ENCODE measurements at regions not wholly inside any gene's neighbourhood (a gene's known extent, or its start where the extent isn't known, plus 50 kb on each side); places are given as distances from the start of the nearest gene placed in this dataset.
"Not testable (repeated sequence)": the region's sequence is repeated elsewhere in the genome, so short reads cannot be mapped to it uniquely, and the experiment has no call there.

- no peak for DNase-seq
Observed at GRCh38 chr18:35827275-35827902, 145.1 kb upstream of the RMP24 start.

DNA sequence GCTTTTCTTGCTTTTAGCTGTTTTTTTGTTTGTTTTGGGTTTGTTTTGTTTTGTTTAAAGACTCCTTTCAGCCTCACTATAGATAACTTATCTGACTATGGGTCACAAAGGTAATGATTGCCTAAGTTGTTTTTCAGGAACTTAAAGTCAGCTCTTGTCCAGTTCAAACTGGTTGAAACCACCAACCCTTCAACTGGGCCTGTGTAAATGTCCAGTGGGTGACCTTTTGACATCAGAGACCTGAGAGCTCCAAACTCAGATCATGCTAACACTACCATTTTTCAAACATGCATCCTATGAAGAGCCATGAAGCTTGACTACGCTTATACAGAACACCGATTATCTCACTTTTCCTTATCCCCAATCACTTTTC is 144.6 kb upstream of the RMP24 start:
- no peak for DNase-seq

GRCh38 chr18:35828591-35828990 is 143.9 kb upstream of the RMP24 start:
- no peak for DNase-seq

- DNase-seq: no peak
Observed at GRCh38 chr18:35835366-35835765, 137.1 kb upstream of the RMP24 start.

DNA sequence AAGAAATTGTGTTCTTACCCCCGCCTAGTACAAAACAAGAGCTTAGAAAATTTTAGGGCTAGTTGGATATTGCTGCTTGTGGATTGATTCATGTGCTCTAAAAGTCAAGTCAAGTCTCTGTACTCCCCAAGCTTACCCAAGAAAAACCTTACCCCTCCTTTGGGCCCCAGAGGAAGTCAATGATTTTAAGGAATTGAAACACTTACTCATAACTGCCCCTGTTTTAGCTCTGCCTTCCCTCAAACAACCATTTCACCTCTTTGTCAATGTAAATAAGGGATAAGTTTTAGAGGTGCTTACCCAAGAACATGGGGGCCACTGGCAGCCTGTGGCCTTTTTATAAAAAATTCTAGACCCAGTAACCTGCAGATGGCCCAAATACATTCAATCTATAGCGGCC is 136.6 kb upstream of the RMP24 start:
- DNase-seq: no peak

DNA sequence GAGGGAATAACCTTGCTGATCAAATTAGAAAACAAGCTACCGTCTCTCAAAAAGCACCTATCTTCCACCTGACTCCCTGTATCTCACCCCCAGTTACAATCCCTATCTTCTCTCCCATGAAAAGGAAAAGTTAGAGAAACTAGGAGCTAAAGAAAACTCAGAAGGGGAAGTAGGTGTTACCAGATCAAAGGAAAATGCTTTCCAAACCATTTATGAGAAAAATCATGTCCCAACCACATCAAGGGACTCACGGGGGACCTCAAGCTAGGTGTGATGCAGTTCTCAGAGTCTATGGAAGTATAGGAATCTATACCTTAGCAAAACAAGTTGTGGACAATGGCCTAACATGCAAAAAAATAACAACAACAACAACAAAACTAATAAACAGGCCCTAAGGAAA is 135.5 kb upstream of the RMP24 start:
- DNase-seq: no peak

DNA sequence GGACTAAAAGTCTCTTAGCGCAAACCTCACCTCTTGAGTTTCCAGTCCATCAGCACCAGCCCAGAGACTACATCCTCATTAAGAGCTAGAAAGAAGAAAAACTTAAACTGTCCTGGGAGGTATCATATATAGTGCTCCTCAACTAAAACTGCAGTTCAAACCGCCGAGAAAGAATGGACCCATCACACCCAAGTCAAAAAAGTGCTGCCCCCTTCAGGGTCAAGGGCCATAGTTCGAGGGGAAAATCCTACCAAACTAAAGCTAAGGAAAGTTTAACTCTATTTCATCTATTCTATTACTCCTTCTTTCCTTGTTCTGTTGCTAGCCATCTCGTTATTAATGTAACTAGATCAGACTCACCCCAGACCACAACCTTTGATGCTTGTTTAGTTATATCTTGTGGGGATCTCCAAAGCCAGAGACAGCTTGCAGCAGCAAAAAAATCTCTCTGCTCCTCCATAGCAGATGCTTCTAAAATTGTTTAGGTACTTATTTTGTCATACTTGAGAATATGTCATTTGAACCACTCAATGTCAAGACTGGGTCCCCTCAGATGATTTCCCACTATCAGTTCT is 134.5 kb upstream of the RMP24 start:
- no peak for DNase-seq

DNA sequence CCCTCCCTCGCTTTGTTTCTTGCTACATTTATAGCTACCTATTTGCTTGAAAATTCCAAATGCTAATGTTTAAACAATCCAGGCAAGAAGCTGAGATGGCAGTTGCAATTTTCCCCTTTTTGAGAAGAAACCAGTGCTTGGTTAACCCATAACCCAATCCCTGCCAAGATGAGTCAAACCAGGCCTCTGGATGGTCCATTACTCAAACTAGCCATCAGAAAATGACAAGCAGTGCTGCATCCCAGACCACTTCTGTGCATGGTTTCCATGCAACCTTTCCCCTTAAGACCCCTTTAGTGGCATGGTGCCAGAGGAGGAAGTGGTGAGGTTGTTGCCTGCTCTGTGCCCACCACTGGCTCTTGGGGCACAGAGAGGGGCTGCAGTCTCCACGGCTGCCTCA is 131.2 kb upstream of the RMP24 start:
- no peak for DNase-seq

DNA sequence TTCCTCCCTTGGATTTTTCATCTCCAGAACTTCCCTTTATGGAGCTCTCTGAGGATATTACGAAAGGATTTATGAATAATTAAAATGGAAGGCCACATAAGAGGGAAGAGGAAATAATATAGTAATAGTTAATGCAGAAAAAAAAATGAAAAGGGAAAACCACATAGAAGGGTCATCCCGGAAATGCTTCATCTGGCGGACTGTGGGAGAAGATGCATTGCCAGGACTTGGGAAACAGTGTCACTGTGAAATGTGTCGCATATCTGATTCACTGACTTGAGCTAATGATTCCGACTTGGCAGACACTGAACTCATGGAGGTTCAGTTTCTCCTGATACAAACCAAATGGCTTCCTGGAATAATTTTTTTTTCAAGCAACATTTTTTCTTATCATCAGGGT is 129.9 kb upstream of the RMP24 start:
- DNase-seq: no peak

- DNase-seq: not testable (repeated sequence)
Observed at GRCh38 chr18:35848321-35848720, 124.2 kb upstream of the RMP24 start.

- DNase-seq: not testable (repeated sequence)
Observed at GRCh38 chr18:35849241-35849640, 123.2 kb upstream of the RMP24 start.

DNA sequence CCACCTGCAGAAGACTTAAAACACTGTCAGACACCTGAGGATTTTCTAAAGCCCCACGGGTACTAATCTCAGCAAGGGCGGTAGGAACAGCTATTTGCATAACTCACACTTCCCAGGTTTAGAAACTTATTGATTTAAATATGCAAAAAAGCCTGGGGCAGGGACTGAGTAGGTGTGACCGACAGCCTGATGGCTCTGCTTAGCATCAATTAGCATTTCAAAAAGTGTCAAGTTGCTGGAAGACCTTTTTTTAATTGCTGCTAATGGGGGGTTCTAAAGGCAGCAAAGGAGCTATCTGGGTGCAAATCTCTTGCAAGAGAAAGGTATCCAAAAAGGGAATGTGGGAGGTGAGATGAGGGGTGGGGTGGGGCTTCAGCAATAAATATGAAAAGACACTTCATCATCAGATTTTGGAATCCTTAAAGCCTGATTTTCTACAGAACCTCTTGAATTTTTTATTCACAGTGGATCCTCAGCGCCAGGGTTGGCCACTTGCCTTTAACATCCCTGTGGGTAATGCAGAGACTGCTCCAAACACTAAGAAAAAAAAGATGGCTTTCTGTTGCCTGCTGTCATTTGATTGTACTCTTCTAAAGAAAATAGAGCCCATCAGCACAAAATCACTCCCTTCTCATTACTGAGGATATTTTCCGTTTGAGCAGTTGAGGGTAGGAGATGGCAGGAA is 121.1 kb upstream of the RMP24 start:
- DNase-seq: no peak

GRCh38 chr18:35852786-35853185 is 119.7 kb upstream of the RMP24 start:
- DNase-seq: no peak

DNA sequence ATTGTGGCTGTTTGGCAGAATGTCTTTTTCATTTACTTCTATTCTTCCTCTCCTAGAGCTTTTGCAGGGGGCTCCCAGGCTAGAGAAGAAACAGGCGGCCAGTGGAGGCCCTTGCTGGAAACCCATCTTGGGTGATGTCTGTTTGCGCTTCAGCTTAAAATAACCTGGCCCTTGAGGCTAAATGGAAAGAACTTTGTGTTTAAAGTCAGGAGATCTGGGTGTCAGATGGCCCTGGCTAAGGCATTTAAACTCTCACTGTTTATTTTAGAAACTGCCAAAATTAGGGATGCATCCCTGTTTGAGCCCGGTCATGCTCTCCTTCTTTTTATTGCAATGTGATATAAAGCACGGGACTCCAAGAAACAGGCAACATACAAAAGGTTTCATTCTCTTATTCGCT is 118.4 kb upstream of the RMP24 start:
- no peak for DNase-seq

- no peak for DNase-seq
Observed at GRCh38 chr18:35856178-35856577, 116.3 kb upstream of the RMP24 start.

GRCh38 chr18:35856721-35857120 is 115.8 kb upstream of the RMP24 start:
- DNase-seq: not testable (repeated sequence)

GRCh38 chr18:35857581-35857980 is 114.9 kb upstream of the RMP24 start:
- DNase-seq: not testable (repeated sequence)

- DNase-seq: no peak
Observed at GRCh38 chr18:35861367-35862118, 110.9 kb upstream of the RMP24 start.

DNA sequence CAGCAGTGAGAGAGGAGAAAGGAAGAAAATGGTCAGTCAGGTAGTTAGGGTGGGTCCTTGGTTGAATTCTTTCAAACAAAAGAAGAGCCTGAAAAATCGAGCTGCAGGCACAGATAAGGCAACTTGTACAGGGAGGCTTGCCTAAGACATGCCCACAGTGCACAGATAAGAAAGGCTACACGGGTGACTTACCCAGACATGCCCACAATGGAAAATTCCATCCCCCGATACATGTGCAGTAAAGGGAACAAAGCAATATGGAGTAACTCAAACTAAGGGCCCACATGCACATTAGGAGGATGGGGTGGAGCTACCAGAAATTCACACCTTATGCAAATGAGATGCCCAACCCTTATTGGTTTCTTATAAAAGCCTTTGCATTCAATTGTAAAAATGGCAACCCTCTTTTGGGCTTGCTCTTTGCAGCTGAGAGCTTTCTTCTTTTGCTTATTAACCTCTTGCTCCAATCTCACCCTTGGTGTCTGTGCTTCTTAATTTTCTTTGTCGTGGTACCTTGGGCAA is 110.3 kb upstream of the RMP24 start:
- DNase-seq: no peak

DNA sequence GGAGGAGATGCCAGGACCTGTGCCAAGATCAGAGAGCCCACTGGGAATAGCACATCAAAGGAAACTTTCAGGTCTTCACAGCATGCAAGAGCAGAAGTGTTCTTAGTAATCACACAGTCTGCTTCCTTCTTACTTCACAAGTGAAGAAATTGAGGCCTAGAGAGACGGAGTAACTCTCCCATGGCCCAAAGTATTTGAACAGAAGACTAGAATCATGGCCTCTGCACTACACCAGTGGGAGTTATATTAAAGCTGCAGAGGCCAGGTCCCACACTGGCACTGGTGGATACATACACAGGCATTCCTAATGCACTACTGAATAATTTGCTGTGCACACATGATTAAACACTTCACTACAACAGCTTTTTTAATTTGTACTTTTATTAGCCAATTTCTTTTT is 107.6 kb upstream of the RMP24 start:
- no peak for DNase-seq

DNA sequence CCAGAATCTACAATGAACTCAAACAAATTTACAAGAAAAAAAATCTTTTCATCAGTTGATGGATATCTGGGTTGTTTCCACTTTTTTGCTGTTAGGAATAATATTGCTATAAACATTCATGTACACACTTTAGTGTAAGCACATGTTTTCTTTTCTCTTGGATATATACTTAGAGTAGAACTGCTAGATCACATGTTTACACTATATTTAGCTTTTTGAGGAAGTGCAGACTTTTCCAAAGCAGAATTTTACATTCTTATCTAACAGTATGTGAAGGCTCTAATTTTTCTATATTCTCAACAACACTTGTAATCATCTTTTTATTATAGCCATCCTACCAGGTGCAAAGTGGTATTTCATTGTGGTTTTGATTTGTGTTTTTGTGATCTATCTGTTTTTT is 103.6 kb upstream of the RMP24 start:
- no peak for DNase-seq

DNA sequence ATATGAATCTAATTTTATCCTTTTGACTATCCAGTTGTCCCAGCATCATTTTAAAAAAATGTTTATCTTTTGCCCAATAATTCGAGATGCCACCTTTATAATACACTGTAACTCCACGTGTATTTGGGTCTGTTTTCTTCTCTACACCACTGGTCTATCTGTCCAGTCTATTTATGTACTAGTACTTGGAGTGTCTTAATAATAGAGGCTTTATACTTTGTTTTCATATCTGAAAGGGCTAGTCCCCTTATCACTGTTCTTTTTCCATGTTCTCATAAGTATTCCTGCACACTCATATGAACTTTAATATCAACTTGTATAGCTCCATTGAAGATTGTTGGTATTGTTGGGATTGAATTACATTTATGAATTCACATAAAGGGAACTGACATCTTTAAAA is 101.1 kb upstream of the RMP24 start:
- no peak for DNase-seq

DNA sequence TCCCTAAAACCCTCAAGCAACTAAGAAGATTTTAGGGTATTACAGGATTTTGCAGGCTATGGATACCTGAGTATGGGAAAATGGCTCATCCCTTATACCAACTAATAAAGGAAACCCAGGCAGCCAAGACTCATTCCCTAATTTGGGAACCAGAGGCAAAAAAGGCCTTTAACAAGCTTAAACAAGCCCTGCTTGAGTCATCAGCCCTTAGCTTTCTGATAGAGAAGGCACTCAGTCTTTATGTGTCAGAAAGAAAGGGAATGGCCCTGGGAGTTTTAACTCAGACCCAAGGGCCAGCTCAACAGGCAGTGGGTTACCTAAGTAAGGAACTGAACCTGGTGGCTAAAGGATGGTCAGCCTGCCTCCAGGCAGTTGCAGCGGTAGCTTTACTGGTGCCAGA is 96.9 kb upstream of the RMP24 start:
- DNase-seq: no peak

- DNase-seq: no peak
Observed at GRCh38 chr18:35876243-35876642, 96.2 kb upstream of the RMP24 start.

Data from NCI-H2081 (cell line).